WTC11 (cell line): ENCODE measurements at regions not wholly inside any gene's neighbourhood (a gene's known extent, or its start where the extent isn't known, plus 50 kb on each side); places are given as distances from the start of the nearest gene placed in this dataset.

Experiments used
- AFF4 ChIP-seq: sonication (generic); formaldehyde crosslinking; IDR thresholded peaks from 2 replicates; pipeline ENCODE4 v1.8.1; 2023; ENCODE audit warnings: mild to moderate bottlenecking, missing genetic modification reagents, borderline replicate concordance
- ATF3 ChIP-seq: sonication (generic); formaldehyde crosslinking; conservative IDR thresholded peaks from 2 replicates; pipeline ENCODE4 v1.8.1; 2022; ENCODE audit warnings: mild to moderate bottlenecking, missing genetic modification reagents
- CBFB ChIP-seq: sonication (generic); formaldehyde crosslinking; IDR thresholded peaks from 2 replicates; pipeline ENCODE4 v1.8.1; 2022; ENCODE audit warnings: mild to moderate bottlenecking, low read depth, missing genetic modification reagents
- CTCF ChIP-seq: fragments of 200-600 bp; IDR thresholded peaks from 2 replicates; pipeline ENCODE4 v1.8.0; 2022; ENCODE audit warnings: antibody characterized with exemption
- E2F5 ChIP-seq: sonication (generic); formaldehyde crosslinking; IDR thresholded peaks from 2 replicates; pipeline ENCODE4 v1.8.1; 2022; ENCODE audit warnings: mild to moderate bottlenecking, moderate library complexity, missing genetic modification reagents
- NFE2L1 ChIP-seq: sonication (generic); formaldehyde crosslinking; IDR thresholded peaks from 2 replicates; pipeline ENCODE4 v1.8.1; 2023; ENCODE audit warnings: missing genetic modification reagents
- USF1 ChIP-seq: sonication (generic); formaldehyde crosslinking; IDR thresholded peaks from 2 replicates; pipeline ENCODE4 v1.8.0; 2022; ENCODE audit warnings: mild to moderate bottlenecking, missing genetic modification reagents
- ZNF121 ChIP-seq: sonication (generic); formaldehyde crosslinking; IDR thresholded peaks from 2 replicates; pipeline ENCODE4 v1.8.0; 2023; ENCODE audit warnings: missing genetic modification reagents
- ZNF232 ChIP-seq: sonication (generic); formaldehyde crosslinking; IDR thresholded peaks from 2 replicates; pipeline ENCODE4 v1.8.0; 2022; ENCODE audit warnings: mild to moderate bottlenecking, missing genetic modification reagents

- TF ChIP-seq CTCF, result no peak
- no peak for TF ChIP-seq CBFB (CRISPR knock-in tag)
- no peak for TF ChIP-seq ATF3 (CRISPR knock-in tag)
- TF ChIP-seq E2F5 (CRISPR knock-in tag), result no peak
- TF ChIP-seq USF1, result no peak
- TF ChIP-seq AFF4 (CRISPR knock-in tag), result no peak
- TF ChIP-seq ZNF232 (CRISPR knock-in tag), result no peak
- TF ChIP-seq ZNF121, result no peak
- no peak for TF ChIP-seq NFE2L1 (CRISPR knock-in tag)
Measured at GRCh38 chr17:69906306-69906705, 168.7 kb upstream of the KCNJ16 start.
